Endothelial cell of umbilical vein (primary cell): ENCODE measurements at regions not wholly inside any gene's neighbourhood (a gene's known extent, or its start where the extent isn't known, plus 50 kb on each side); places are given as distances from the start of the nearest gene placed in this dataset.

Source experiments
- BruUV-seq: library from RNA; stranded (reverse); fragments of 400-500 nt; replicated peaks from 2 replicates; lab custom pipeline; 2021; lab: Mats Ljungman, UMichigan
- CTCF ChIA-PET: fragments of 300-600, 350-600 bp; sonication (Branson Sonifier 250); formaldehyde crosslinking; loops from one replicate; lab custom pipeline; 2021; ENCODE audit warnings: antibody characterized with exemption, inconsistent platforms; lab: Charles Lee
- POLR2A ChIA-PET: fragments of 300-600, 350-600 bp; sonication (Branson Sonifier 250); formaldehyde crosslinking; loops from one replicate; lab custom pipeline; 2021; ENCODE audit warnings: antibody characterized with exemption, inconsistent platforms; lab: Charles Lee
- DNase-seq: peaks from one replicate; pipeline ENCODE4 v3.0.0-alpha.2; 2011; ENCODE audit warnings: low read depth, low spot score
- FAIRE-seq: peaks from 2 replicates; lab custom pipeline; 2011; peaks lifted over from hg19 to GRCh38; lab: Jason Lieb, UNC
- H2AFZ ChIP-seq: 2 replicates; pipeline ENCODE4 v1.6.0; 2012; ENCODE audit warnings: low read depth, low read length, control low read depth, inconsistent platforms
- H3K27ac ChIP-seq: 2 replicates; pipeline ENCODE4 v1.5.1; 2011; ENCODE audit warnings: low read depth, mild to moderate bottlenecking, control low read depth, low read length, moderate library complexity; ENCODE audit not compliant: insufficient read depth
- H3K27me3 ChIP-seq, 2 experiments: 2 replicates each; pipeline versions ENCODE4 v1.6.0 to v1.6.1; 2011; ENCODE audit warnings: low read length in 2 of 2, mixed read lengths in 1 of 2; ENCODE audit not compliant: control insufficient read depth in 2 of 2, insufficient read depth in 2 of 2
- H3K36me3 ChIP-seq, 2 experiments: 2 replicates in 1 of 2; 3 replicates in 1 of 2; pipeline ENCODE4 v1.5.1; 2011; ENCODE audit warnings: low read length in 2 of 2, mild to moderate bottlenecking in 1 of 2, moderate library complexity in 1 of 2; ENCODE audit not compliant: control insufficient read depth in 2 of 2, insufficient read depth in 2 of 2; ENCODE audit errors: extremely low read depth in 1 of 2
- H3K4me1 ChIP-seq: 3 replicates; pipeline ENCODE4 v1.5.1; 2011; ENCODE audit warnings: mild to moderate bottlenecking, low read length; ENCODE audit not compliant: control insufficient read depth, insufficient read depth; ENCODE audit errors: extremely low read depth
- H3K4me2 ChIP-seq: 2 replicates; pipeline ENCODE4 v1.6.1; 2011; ENCODE audit warnings: low read length, control low read depth, mixed read lengths; ENCODE audit not compliant: insufficient read depth
- H3K4me3 ChIP-seq, 3 experiments: fragments of 200-600 bp in 1 of 3; sonication (generic), shearing (Covaris generic) in 1 of 3; replicated peaks in 1 of 3; 2 replicates each; pipeline ENCODE4 v1.5.1; 2011 to 2016; ENCODE audit warnings: control low read depth in 3 of 3, low read length in 3 of 3, mild to moderate bottlenecking in 2 of 3, inconsistent platforms in 1 of 3, low read depth in 1 of 3, moderate library complexity in 1 of 3; ENCODE audit not compliant: insufficient read depth in 1 of 3
- H3K79me2 ChIP-seq: 2 replicates; pipeline ENCODE4 v1.6.0; 2012; ENCODE audit warnings: low read length, inconsistent platforms; ENCODE audit not compliant: control insufficient read depth, insufficient read depth
- H3K9ac ChIP-seq: replicated peaks from 2 replicates; pipeline ENCODE3; 2011; ENCODE audit warnings: low read length, control low read depth; ENCODE audit not compliant: insufficient read depth; ENCODE audit errors: extremely low read depth
- H3K9me1 ChIP-seq: replicated peaks from 3 replicates; pipeline ENCODE4 v1.6.0; 2011; ENCODE audit warnings: mild to moderate bottlenecking, low read length; ENCODE audit not compliant: control insufficient read depth, insufficient read depth; ENCODE audit errors: extremely low read depth
- H3K9me3 ChIP-seq: replicated peaks from 2 replicates; pipeline ENCODE4 v1.5.1; 2012; ENCODE audit warnings: low read length, inconsistent platforms; ENCODE audit not compliant: control insufficient read depth, insufficient read depth
- H4K20me1 ChIP-seq: replicated peaks from 2 replicates; pipeline ENCODE3; 2011; ENCODE audit warnings: mild to moderate bottlenecking, low read length; ENCODE audit not compliant: control insufficient read depth, insufficient read depth; ENCODE audit errors: extremely low read depth
- CTCF ChIP-seq, 2 donors: IDR thresholded peaks; 1 replicate in 1 of 2; 2 replicates in 1 of 2; pipeline ENCODE4 v1.5.1; 2011; ENCODE audit warnings: low read length in 2 of 2, mild to moderate bottlenecking in 2 of 2, moderate library complexity in 2 of 2, control low read depth in 1 of 2, inconsistent platforms in 1 of 2, low read depth in 1 of 2; ENCODE audit not compliant: insufficient read depth in 1 of 2; ENCODE audit errors: extremely low read depth in 1 of 2
- EZH2 ChIP-seq: IDR thresholded peaks from 2 replicates; pipeline ENCODE4 v1.6.1; 2012; ENCODE audit warnings: borderline replicate concordance, low read depth, mild to moderate bottlenecking, moderate library complexity, low read length, inconsistent platforms; ENCODE audit not compliant: severe bottlenecking
- FOS ChIP-seq: IDR thresholded peaks from 2 replicates; pipeline ENCODE4 v1.6.1; 2011; ENCODE audit warnings: mild to moderate bottlenecking, low read length, moderate library complexity, borderline replicate concordance; ENCODE audit not compliant: insufficient read depth
- GATA2 ChIP-seq: IDR thresholded peaks from 2 replicates; pipeline ENCODE4 v1.7.0; 2011; ENCODE audit warnings: low read depth, mild to moderate bottlenecking, moderate library complexity, mixed read lengths, low read length; ENCODE audit not compliant: insufficient read length, insufficient read depth
- JUN ChIP-seq: IDR thresholded peaks from 2 replicates; pipeline ENCODE4 v1.6.1; 2011; ENCODE audit warnings: borderline replicate concordance, low read depth; ENCODE audit not compliant: insufficient read length, insufficient read depth
- MAX ChIP-seq: IDR thresholded peaks from 2 replicates; pipeline ENCODE4 v1.6.1; 2011; ENCODE audit not compliant: insufficient read depth, insufficient read length
- MYC ChIP-seq: IDR thresholded peaks from one replicate; pipeline ENCODE4 v1.6.1; 2011; ENCODE audit warnings: mild to moderate bottlenecking, low read depth, low read length
- POLR2A ChIP-seq: IDR thresholded peaks from 2 replicates; pipeline ENCODE4 v1.6.1; 2012; ENCODE audit warnings: low read depth, mild to moderate bottlenecking, control low read depth, low read length
- POLR2AphosphoS5 ChIP-seq: IDR thresholded peaks from 2 replicates; pipeline ENCODE4 v1.6.1; 2012; ENCODE audit warnings: low read depth, mild to moderate bottlenecking, control low read depth, low read length, moderate library complexity; ENCODE audit not compliant: insufficient read depth
- dilution Hi-C: fragments of 300-500 bp; cut with MboI; formaldehyde crosslinking; loops from one replicate; pipeline ENCODE4 v1.15.0; 2019; ENCODE audit warnings: low sequenced_read_pairs; ENCODE audit not compliant: extremely low pct_ligation_motif_present
- intact Hi-C: fragments of 100-400 bp; cut with micrococcal nuclease; formaldehyde crosslinking; loops from one replicate; pipeline ENCODE4 v1.10.0; 2022

GRCh38 chr16:35753559-35754390 lies 2294.4 kb downstream of the TP53TG3F start:
- dilution Hi-C loops (no loop called here), intact Hi-C loops (no loop called here)
- Histone ChIP-seq H4K20me1 (no peaks in the 10 kb centered on the region), H3K27me3 (no peaks in the 10 kb centered on the region), H3K79me2 (no peaks in the 10 kb centered on the region), H3K9ac (no peak overlapping the region), H3K27ac (no peak overlapping the region), H3K9me1 (no peaks in the 10 kb centered on the region), H3K4me1 (no peaks in the 10 kb centered on the region), H3K4me2 (no peak overlapping the region), H3K36me3 (no peaks in the 10 kb centered on the region), H3K9me3 (peaks cover 4% of the 10 kb centered on the region), H3K4me3 (no peak overlapping the region), H2AFZ (no peak overlapping the region)
- BruUV-seq = no TSS peak
- DNase-seq (no peak), FAIRE-seq (no peak)
- TF ChIP-seq CTCF (IDR thresholded peaks at IDR 0.05; ENCODE audit: extremely low read depth in 1 of 2, insufficient read depth in 1 of 2, low read depth in 1 of 2, low read length in 2 of 2) (no peak), JUN (no peak), MYC (no peak), MAX (no peak), GATA2 (no peak), POLR2AphosphoS5 (no peak), POLR2A (no peak), EZH2 (no peak), FOS (no peak)
- POLR2A ChIA-PET = no interaction called here
- CTCF ChIA-PET = no interaction called here
